B cell (primary cell): ENCODE measurements at regions not wholly inside any gene's neighbourhood (a gene's known extent, or its start where the extent isn't known, plus 50 kb on each side); places are given as distances from the start of the nearest gene placed in this dataset.

Experiments
- ATAC-seq: fragments of 200-7000 bp; cut with Tn5 transposase; one replicate; pipeline ENCODE4 v1.10.0; 2021; ENCODE audit warnings: low read depth, mild to moderate bottlenecking, moderate number of reproducible peaks, moderate library complexity
- CTCF ChIA-PET: fragments of 350-600 bp; sonication (Branson Sonifier 250); formaldehyde crosslinking; loops from one replicate; lab custom pipeline; 2021; ENCODE audit warnings: antibody characterized with exemption, inconsistent platforms; lab: Charles Lee
- POLR2A ChIA-PET: fragments of 350-600 bp; sonication (Branson Sonifier 250); formaldehyde crosslinking; loops from one replicate; lab custom pipeline; 2021; ENCODE audit warnings: antibody characterized with exemption; lab: Charles Lee
- DNase-seq: peaks from one replicate; pipeline ENCODE4 v3.0.0; 2013
- H2AFZ ChIP-seq: 2 replicates; pipeline ENCODE4 v1.6.1; 2012; ENCODE audit warnings: mild to moderate bottlenecking, low read depth, low read length; ENCODE audit not compliant: insufficient read depth, poor library complexity, severe bottlenecking
- H3K27ac ChIP-seq, 2 donors: 1 replicate in 1 of 2; 2 replicates in 1 of 2; pipeline ENCODE4 v1.5.1; 2012 to 2013; ENCODE audit warnings: low read length in 2 of 2, mild to moderate bottlenecking in 2 of 2, moderate library complexity in 1 of 2
- H3K27me3 ChIP-seq, 4 experiments: fragments of 200-600 bp in 1 of 4; sonication (generic) in 1 of 4; replicated peaks in 1 of 4; 1 replicate in 2 of 4; 2 replicates in 2 of 4; pipeline versions ENCODE4 v1.6.1 to v1.7.0; 2013 to 2016; ENCODE audit warnings: low read length in 3 of 4, mild to moderate bottlenecking in 2 of 4, mixed read lengths in 1 of 4, moderate library complexity in 1 of 4; ENCODE audit not compliant: insufficient read depth in 4 of 4, control insufficient read depth in 3 of 4; ENCODE audit errors: control extremely low read depth in 1 of 4
- H3K36me3 ChIP-seq, 2 experiments: replicated peaks in 1 of 2; 1 replicate in 1 of 2; 2 replicates in 1 of 2; pipeline versions ENCODE4 v1.6.1 to v1.7.1; 2013; ENCODE audit warnings: low read length in 1 of 2; ENCODE audit not compliant: insufficient read depth in 2 of 2, control insufficient read depth in 1 of 2; ENCODE audit errors: control extremely low read depth in 1 of 2, extremely low read depth in 1 of 2
- H3K4me1 ChIP-seq, 2 donors: fragments of 200-600 bp in 1 of 2; sonication (generic) in 1 of 2; 1 replicate in 1 of 2; 2 replicates in 1 of 2; pipeline versions ENCODE4 v1.5.1 to v1.6.1; 2013 to 2017; ENCODE audit warnings: low read length in 2 of 2; ENCODE audit not compliant: control insufficient read depth in 2 of 2, insufficient read depth in 2 of 2
- H3K4me2 ChIP-seq: replicated peaks from 2 replicates; pipeline ENCODE3; 2012; ENCODE audit warnings: mild to moderate bottlenecking, low read depth, low read length; ENCODE audit not compliant: poor library complexity, severe bottlenecking
- H3K4me3 ChIP-seq, 5 experiments: fragments of 200-600 bp in 1 of 5; sonication (generic) in 1 of 5; 1 replicate in 3 of 5; 2 replicates in 2 of 5; pipeline versions ENCODE4 v1.5.1 to v1.7.0; 2011 to 2016; ENCODE audit warnings: low read length in 4 of 5, mild to moderate bottlenecking in 4 of 5, low read depth in 2 of 5, control low read depth in 1 of 5, moderate library complexity in 1 of 5; ENCODE audit not compliant: insufficient read depth in 1 of 5; ENCODE audit errors: control extremely low read depth in 1 of 5, extremely low read depth in 1 of 5
- H3K79me2 ChIP-seq: fragments of 200-600 bp; sonication (generic); one replicate; pipeline ENCODE4 v1.6.0; 2016; ENCODE audit warnings: low read length; ENCODE audit not compliant: control insufficient read depth, insufficient read depth
- H3K9ac ChIP-seq: fragments of 200-600 bp; sonication (generic); 2 replicates; pipeline ENCODE4 v1.6.1; 2017; ENCODE audit warnings: mild to moderate bottlenecking, low read length, moderate library complexity
- H3K9me3 ChIP-seq, 3 donors: one replicate each; pipeline versions ENCODE4 v1.6.1 to v1.7.1; 2013; ENCODE audit warnings: low read length in 2 of 3; ENCODE audit not compliant: control insufficient read depth in 2 of 3, insufficient read depth in 1 of 3; ENCODE audit errors: control extremely low read depth in 1 of 3
- H4K20me1 ChIP-seq: 2 replicates; pipeline ENCODE4 v1.6.0; 2012; ENCODE audit warnings: mild to moderate bottlenecking, low read length; ENCODE audit not compliant: insufficient read depth, control insufficient read depth, poor library complexity, severe bottlenecking
- H3K27ac Mint-ChIP-seq: one replicate; pipeline ENCODE4 v1.8.0; 2021; ENCODE audit warnings: mixed read lengths
- H3K27me3 Mint-ChIP-seq: one replicate; pipeline ENCODE4 v1.8.0; 2021; ENCODE audit warnings: mixed read lengths
- H3K4me1 Mint-ChIP-seq: one replicate; pipeline ENCODE4 v1.8.0; 2021; ENCODE audit warnings: mixed read lengths
- H3K4me3 Mint-ChIP-seq: one replicate; pipeline ENCODE4 v1.8.0; 2021; ENCODE audit warnings: mixed read lengths
- H3K9me3 Mint-ChIP-seq: one replicate; pipeline ENCODE4 v1.8.0; 2022; ENCODE audit warnings: mixed read lengths; ENCODE audit not compliant: insufficient read depth
- CTCF ChIP-seq: fragments of 200-600 bp; IDR thresholded peaks from one replicate; pipeline ENCODE4 v1.8.0; 2022; ENCODE audit warnings: antibody characterized with exemption, mild to moderate bottlenecking
- EZH2 ChIP-seq: IDR thresholded peaks from 2 replicates; pipeline ENCODE4 v1.6.1; 2012; ENCODE audit warnings: borderline replicate concordance, low read depth, mild to moderate bottlenecking, moderate library complexity, low read length; ENCODE audit not compliant: insufficient read depth, poor library complexity, severe bottlenecking
- WGBS: methylation state at CpG from one replicate; pipeline ENCODE4 v1.1.5; 2013; ENCODE audit warnings: missing lambda C conversion rate; ENCODE audit not compliant: insufficient coverage; 5-methylcytosine and 5-hydroxymethylcytosine counted together
- intact Hi-C: fragments of 100-400 bp; cut with micrococcal nuclease; formaldehyde crosslinking; loops from one replicate; pipeline ENCODE4 v1.10.0; 2022

- H3K4me3 ChIP-seq: no peak overlapping the region
- H3K27me3 Mint-ChIP-seq: peaks cover 21% of the 10 kb centered on the region
- H3K4me1 Mint-ChIP-seq: no peaks in the 10 kb centered on the region
- H3K27me3 ChIP-seq: peaks cover 0 to 3% (median 0%) of the 10 kb centered on the region in 4 experiments
- no peak overlapping the region for H2AFZ ChIP-seq
- no peak overlapping the region for H3K4me2 ChIP-seq
- H3K4me1 ChIP-seq: no peaks in the 10 kb centered on the region
- no peaks in the 10 kb centered on the region for H3K79me2 ChIP-seq
- DNase-seq (no peak), ATAC-seq (no peak)
- TF ChIP-seq EZH2: no peak
- no peak for TF ChIP-seq CTCF
- intact Hi-C loops: no loop called here
- no peaks in the 10 kb centered on the region for H3K36me3 ChIP-seq
- peaks cover 4% of the 10 kb centered on the region for H3K9me3 Mint-ChIP-seq
- POLR2A ChIA-PET: no interaction called here
- no peak overlapping the region for H3K4me3 Mint-ChIP-seq
- H3K9ac ChIP-seq: no peak overlapping the region
- no peaks in the 10 kb centered on the region for H4K20me1 ChIP-seq
- H3K27ac ChIP-seq: no peak overlapping the region
- CTCF ChIA-PET: no interaction called here
- no peak overlapping the region for H3K27ac Mint-ChIP-seq
- no peaks in the 10 kb centered on the region for H3K9me3 ChIP-seq
Measured at GRCh38 chr1:117270679-117271078, 60.0 kb upstream of the VTCN1 start.

GRCh38 chr1:117268535-117269455 is 58.1 kb upstream of the VTCN1 start:
- Histone ChIP-seq H3K4me1 (no peaks in the 10 kb centered on the region), H3K9ac (no peak overlapping the region), H3K27me3 (peaks cover 0 to 3% (median 0%) of the 10 kb centered on the region in 4 experiments), H2AFZ (no peak overlapping the region), H3K4me2 (no peak overlapping the region), H3K9me3 (no peaks in the 10 kb centered on the region), H3K4me3 (no peak overlapping the region), H3K79me2 (no peaks in the 10 kb centered on the region), H4K20me1 (no peaks in the 10 kb centered on the region), H3K36me3 (no peaks in the 10 kb centered on the region), H3K27ac (no peak overlapping the region)
- peaks cover 21% of the 10 kb centered on the region for H3K27me3 Mint-ChIP-seq
- WGBS: 96% methylated on average over 4 of the region's 11 CpGs
- H3K4me1 Mint-ChIP-seq: no peaks in the 10 kb centered on the region
- peaks cover 4% of the 10 kb centered on the region for H3K9me3 Mint-ChIP-seq
- no peak overlapping the region for H3K27ac Mint-ChIP-seq
- DNase-seq: no peak
- intact Hi-C loops: no loop called here
- H3K4me3 Mint-ChIP-seq: no peak overlapping the region
- TF ChIP-seq EZH2: no peak
- no peak for ATAC-seq
- ChIA-PET POLR2A (no interaction called here), CTCF (no interaction called here)
